ENCODE measurements at regions not wholly inside any gene's neighbourhood (a gene's known extent, or its start where the extent isn't known, plus 50 kb on each side); places are given as distances from the start of the nearest gene placed in this dataset.

- TF ChIP-seq EZH2 (IDR thresholded peaks at IDR 0.05; ENCODE audit: borderline replicate concordance, low read length) (no peak), CTCF (IDR thresholded peaks at IDR 0.05; ENCODE audit: low read length) (no peak)
Observed at GRCh38 chr22:27153386-27153785, 496.0 kb downstream of the MIAT start.

Data from OCI-LY1 (cell line).